Common myeloid progenitor, CD34-positive (primary cell): ENCODE measurements at regions not wholly inside any gene's neighbourhood (a gene's known extent, or its start where the extent isn't known, plus 50 kb on each side); places are given as distances from the start of the nearest gene placed in this dataset.

Experiments used
- CTCF ChIA-PET: fragments of 350-600 bp; sonication (Branson Sonifier 250); formaldehyde crosslinking; loops from one replicate; lab custom pipeline; 2021; ENCODE audit warnings: antibody characterized with exemption; lab: Charles Lee
- POLR2A ChIA-PET: fragments of 350-600 bp; sonication (Branson Sonifier 250); formaldehyde crosslinking; loops from one replicate; lab custom pipeline; 2021; ENCODE audit warnings: antibody characterized with exemption; lab: Charles Lee
- DNase-seq, 3 donors: peaks; one replicate each; pipeline versions ENCODE4 v3.0.0 to v3.0.0-alpha.2; 2013
- H3K27ac ChIP-seq, 2 experiments: 1 replicate in 1 of 2; 2 replicates in 1 of 2; pipeline ENCODE4 v1.7.0; 2013; ENCODE audit warnings: inconsistent platforms in 2 of 2, low read length in 2 of 2, mild to moderate bottlenecking in 2 of 2, low read depth in 1 of 2, moderate library complexity in 1 of 2; ENCODE audit not compliant: severe bottlenecking in 2 of 2, insufficient read depth in 1 of 2, poor library complexity in 1 of 2
- H3K27me3 ChIP-seq, 5 experiments: replicated peaks in 2 of 5; 1 replicate in 3 of 5; 2 replicates in 2 of 5; pipeline versions ENCODE4 v1.6.1 to v1.7.0; 2013; ENCODE audit warnings: low read length in 4 of 5, mild to moderate bottlenecking in 2 of 5, moderate library complexity in 2 of 5, inconsistent platforms in 1 of 5; ENCODE audit not compliant: insufficient read depth in 5 of 5, control insufficient read depth in 4 of 5
- H3K36me3 ChIP-seq, 4 experiments: 1 replicate in 2 of 4; 2 replicates in 2 of 4; pipeline versions ENCODE4 v1.6.1 to v1.7.0; 2013; ENCODE audit warnings: low read length in 3 of 4, control low read depth in 1 of 4, mild to moderate bottlenecking in 1 of 4; ENCODE audit not compliant: control insufficient read depth in 4 of 4, insufficient read depth in 4 of 4
- H3K4me1 ChIP-seq, 4 experiments: 1 replicate in 3 of 4; 2 replicates in 1 of 4; pipeline versions ENCODE4 v1.6.1 to v1.7.1; 2013; ENCODE audit warnings: low read length in 3 of 4, mild to moderate bottlenecking in 3 of 4, control low read depth in 1 of 4, inconsistent platforms in 1 of 4, moderate library complexity in 1 of 4; ENCODE audit not compliant: control insufficient read depth in 4 of 4, insufficient read depth in 4 of 4; ENCODE audit errors: control extremely low read depth in 1 of 4
- H3K4me3 ChIP-seq, 7 experiments: 1 replicate in 4 of 7; 2 replicates in 3 of 7; pipeline versions ENCODE4 v1.5.1 to v1.7.0; 2013; ENCODE audit warnings: mild to moderate bottlenecking in 7 of 7, low read length in 6 of 7, moderate library complexity in 6 of 7, inconsistent platforms in 2 of 7, low read depth in 2 of 7, control low read depth in 1 of 7; ENCODE audit not compliant: insufficient read depth in 4 of 7, control insufficient read depth in 1 of 7; ENCODE audit errors: extremely low read depth in 1 of 7
- H3K9me3 ChIP-seq, 5 experiments: 1 replicate in 4 of 5; 2 replicates in 1 of 5; pipeline versions ENCODE4 v1.6.1 to v1.7.1; 2013; ENCODE audit warnings: low read length in 4 of 5, mild to moderate bottlenecking in 2 of 5, inconsistent platforms in 1 of 5, low read depth in 1 of 5, moderate library complexity in 1 of 5; ENCODE audit not compliant: control insufficient read depth in 4 of 5, insufficient read depth in 2 of 5; ENCODE audit errors: control extremely low read depth in 1 of 5
- WGBS: methylation state at CpG from one replicate; pipeline ENCODE4 v1.1.5; 2013; ENCODE audit not compliant: insufficient coverage; 5-methylcytosine and 5-hydroxymethylcytosine counted together

GRCh38 chr12:17503742-17504141, 586.3 kb downstream of the RERGL start:
- ChIA-PET POLR2A (no interaction called here), CTCF (no interaction called here)
- no peaks in the 10 kb centered on the region for H3K27me3 ChIP-seq
- H3K27ac ChIP-seq = no peak overlapping the region
- H3K9me3 ChIP-seq = no peaks in the 10 kb centered on the region
- no peak overlapping the region for H3K4me3 ChIP-seq
- no peak for DNase-seq
- WGBS = 100% methylated on average over 1 of the region's 1 CpG
- no peaks in the 10 kb centered on the region for H3K4me1 ChIP-seq
- no peaks in the 10 kb centered on the region for H3K36me3 ChIP-seq

GRCh38 chr12:17489452-17489851, 600.5 kb downstream of the RERGL start:
- ChIA-PET POLR2A (no interaction called here), CTCF (no interaction called here)
- Histone ChIP-seq H3K36me3 (no peaks in the 10 kb centered on the region), H3K27ac (no peak overlapping the region), H3K9me3 (no peaks in the 10 kb centered on the region), H3K4me1 (no peaks in the 10 kb centered on the region), H3K27me3 (no peaks in the 10 kb centered on the region), H3K4me3 (no peak overlapping the region)
- 80% methylated on average over 4 of the region's 4 CpGs for WGBS
- no peak for DNase-seq

DNA sequence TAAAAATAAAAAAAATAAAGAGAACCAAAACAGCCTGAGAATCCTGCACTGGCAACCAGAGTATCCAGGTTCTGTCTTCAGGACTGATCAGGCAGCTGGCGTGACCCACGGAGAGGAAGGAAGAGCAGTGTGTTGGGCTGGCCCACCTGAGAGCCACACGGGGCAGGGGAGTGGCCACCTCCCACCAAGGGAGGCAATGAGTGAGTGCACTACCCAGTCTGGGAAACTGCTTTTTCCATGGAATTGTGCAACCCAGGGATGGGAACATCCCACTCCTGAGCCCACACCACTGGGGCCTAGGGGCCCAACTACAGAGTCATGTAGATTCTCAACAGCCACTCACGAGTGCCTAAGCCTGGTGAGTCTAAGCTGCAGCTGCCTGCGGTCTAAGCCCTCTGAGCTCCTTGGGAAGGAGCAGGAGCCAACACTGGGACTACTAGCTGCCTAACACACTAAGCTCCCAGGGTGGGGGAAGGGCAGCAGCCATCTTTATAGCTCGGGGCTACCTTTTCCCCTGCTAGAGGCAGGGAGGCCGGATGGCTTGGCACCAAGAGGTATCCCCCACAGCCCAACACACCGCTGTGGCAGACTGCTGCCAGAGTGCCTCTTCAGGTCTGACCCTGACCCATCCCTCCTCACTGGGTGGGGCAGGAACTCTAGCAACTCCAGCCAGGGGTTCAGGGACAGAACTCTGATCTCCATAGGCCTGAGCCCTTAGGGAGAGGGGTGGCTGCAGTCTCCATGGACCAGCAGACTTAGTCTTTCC, 610.9 kb downstream of the RERGL start:
- DNase-seq = no peak
- ChIA-PET CTCF (no interaction called here), POLR2A (no interaction called here)
- Histone ChIP-seq H3K4me1 (no peaks in the 10 kb centered on the region), H3K27me3 (no peaks in the 10 kb centered on the region), H3K9me3 (peaks cover 0 to 12% (median 0%) of the 10 kb centered on the region in 5 experiments), H3K27ac (no peak overlapping the region), H3K4me3 (no peak overlapping the region), H3K36me3 (no peaks in the 10 kb centered on the region)
- 86% methylated on average over 7 of the region's 8 CpGs for WGBS

GRCh38 chr12:17470460-17470859, 619.5 kb downstream of the RERGL start:
- Histone ChIP-seq H3K27me3 (no peaks in the 10 kb centered on the region), H3K9me3 (peaks cover 0 to 2% (median 0%) of the 10 kb centered on the region in 5 experiments), H3K27ac (no peak overlapping the region), H3K4me3 (no peak overlapping the region), H3K4me1 (no peaks in the 10 kb centered on the region), H3K36me3 (no peaks in the 10 kb centered on the region)
- CTCF ChIA-PET = no interaction called here
- 97% methylated on average over 12 of the region's 12 CpGs for WGBS
- POLR2A ChIA-PET = no interaction called here
- no peak for DNase-seq

DNA sequence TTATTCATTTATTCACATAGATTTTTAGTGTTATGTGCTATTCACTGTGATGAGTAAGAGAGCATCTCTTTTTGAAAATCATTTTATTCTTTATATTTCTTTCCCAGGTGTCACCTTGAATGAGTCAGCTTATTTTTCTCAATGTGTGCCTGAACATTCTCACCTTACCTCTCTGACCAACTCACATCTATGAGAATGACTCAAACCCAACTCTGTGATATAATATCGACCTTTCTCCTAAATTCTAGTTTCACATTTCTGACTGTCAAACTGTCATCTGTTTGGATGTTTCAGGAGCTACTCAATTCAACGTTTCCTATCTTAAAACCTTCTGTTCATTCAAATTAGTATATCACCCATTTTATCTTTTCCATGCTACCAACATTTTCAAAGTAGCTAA, 630.8 kb downstream of the RERGL start:
- POLR2A ChIA-PET = no interaction called here
- Histone ChIP-seq H3K36me3 (no peaks in the 10 kb centered on the region), H3K4me1 (no peaks in the 10 kb centered on the region), H3K4me3 (no peak overlapping the region), H3K9me3 (no peaks in the 10 kb centered on the region), H3K27ac (no peak overlapping the region), H3K27me3 (no peaks in the 10 kb centered on the region)
- no peak for DNase-seq
- CTCF ChIA-PET = no interaction called here
- WGBS = 85% methylated on average over 2 of the region's 2 CpGs

DNA sequence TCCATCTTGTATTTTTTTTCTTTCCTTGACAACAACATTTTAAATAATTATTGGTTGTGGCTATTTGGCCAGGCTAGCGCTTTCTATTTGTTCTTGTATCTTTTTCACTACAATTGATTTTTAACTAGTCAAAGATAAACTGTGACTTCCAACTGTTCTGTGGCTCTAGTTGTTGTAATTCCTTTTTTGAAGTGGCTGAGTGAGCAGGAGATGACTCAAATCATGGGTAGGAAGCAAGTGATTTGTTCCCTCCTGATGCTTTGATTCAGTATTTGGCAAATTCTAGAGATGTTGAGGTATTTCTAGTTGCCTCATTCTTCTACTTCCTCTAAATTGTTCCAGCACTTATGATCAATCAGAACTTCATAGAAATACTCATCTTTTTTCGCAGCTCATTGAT, 633.5 kb downstream of the RERGL start:
- no peak for DNase-seq
- POLR2A ChIA-PET = no interaction called here
- Histone ChIP-seq H3K27me3 (no peaks in the 10 kb centered on the region), H3K36me3 (no peaks in the 10 kb centered on the region), H3K4me3 (no peak overlapping the region), H3K4me1 (no peaks in the 10 kb centered on the region), H3K27ac (no peak overlapping the region), H3K9me3 (no peaks in the 10 kb centered on the region)
- no CpG with 5 or more reads among the region's 2 CpGs for WGBS
- CTCF ChIA-PET = no interaction called here

- Histone ChIP-seq H3K27ac (no peak overlapping the region), H3K4me1 (no peaks in the 10 kb centered on the region), H3K9me3 (peaks cover 0 to 3% (median 0%) of the 10 kb centered on the region in 5 experiments), H3K36me3 (no peaks in the 10 kb centered on the region), H3K4me3 (no peak overlapping the region), H3K27me3 (no peaks in the 10 kb centered on the region)
- CTCF ChIA-PET = no interaction called here
- no peak for DNase-seq
- POLR2A ChIA-PET = no interaction called here
These were observed 651.9 kb downstream of the RERGL start for GRCh38 chr12:17438141-17438540.
